CD14-positive monocyte (primary cell): ENCODE measurements at regions not wholly inside any gene's neighbourhood (a gene's known extent, or its start where the extent isn't known, plus 50 kb on each side); places are given as distances from the start of the nearest gene placed in this dataset.

Source experiments
- DNase-seq, 3 donors: peaks; one replicate each; pipeline ENCODE4 v3.0.0-alpha.2; 2011 to 2022
- H2AFZ ChIP-seq: 2 replicates; pipeline ENCODE4 v1.6.0; 2012; ENCODE audit warnings: mild to moderate bottlenecking, low read depth, low read length, inconsistent platforms; ENCODE audit not compliant: insufficient read depth, poor library complexity, severe bottlenecking
- H3K27ac ChIP-seq, 2 donors: 1 replicate in 1 of 2; 2 replicates in 1 of 2; pipeline ENCODE4 v1.5.1; 2012 to 2013; ENCODE audit warnings: low read length in 2 of 2, control low read depth in 1 of 2, inconsistent platforms in 1 of 2, low read depth in 1 of 2, mild to moderate bottlenecking in 1 of 2
- H3K27me3 ChIP-seq, 2 donors: one replicate each; pipeline versions ENCODE4 v1.6.0 to v1.6.1; 2011 to 2013; ENCODE audit warnings: low read length in 2 of 2; ENCODE audit not compliant: control insufficient read depth in 2 of 2, insufficient read depth in 2 of 2
- H3K36me3 ChIP-seq, 2 donors: replicated peaks in 1 of 2; 1 replicate in 1 of 2; 2 replicates in 1 of 2; pipeline versions ENCODE4 v1.5.1 to v1.6.1; 2012 to 2013; ENCODE audit warnings: low read length in 2 of 2, control low read depth in 1 of 2, inconsistent platforms in 1 of 2, mild to moderate bottlenecking in 1 of 2; ENCODE audit not compliant: insufficient read depth in 2 of 2, control insufficient read depth in 1 of 2
- H3K4me1 ChIP-seq, 2 donors: 1 replicate in 1 of 2; 2 replicates in 1 of 2; pipeline versions ENCODE4 v1.5.1 to v1.6.1; 2012 to 2013; ENCODE audit warnings: low read length in 2 of 2, control low read depth in 1 of 2, inconsistent platforms in 1 of 2, mild to moderate bottlenecking in 1 of 2, moderate library complexity in 1 of 2; ENCODE audit not compliant: insufficient read depth in 2 of 2, control insufficient read depth in 1 of 2
- H3K4me2 ChIP-seq: replicated peaks from 2 replicates; pipeline ENCODE3; 2012; ENCODE audit warnings: low read length, moderate library complexity, mild to moderate bottlenecking; ENCODE audit not compliant: poor library complexity, severe bottlenecking; ENCODE audit errors: extremely low read depth
- H3K4me3 ChIP-seq, 3 experiments: fragments of 200-600 bp in 1 of 3; sonication (generic) in 1 of 3; replicated peaks in 1 of 3; 1 replicate in 2 of 3; 2 replicates in 1 of 3; pipeline ENCODE4 v1.5.1; 2011 to 2013; ENCODE audit warnings: low read length in 3 of 3, mild to moderate bottlenecking in 3 of 3, control low read depth in 2 of 3, low read depth in 2 of 3, inconsistent platforms in 1 of 3, moderate library complexity in 1 of 3
- H3K79me2 ChIP-seq: 2 replicates; pipeline ENCODE4 v1.6.0; 2012; ENCODE audit warnings: mild to moderate bottlenecking, control low read depth, inconsistent platforms, low read length, moderate library complexity; ENCODE audit not compliant: insufficient read depth
- H3K9ac ChIP-seq: 2 replicates; pipeline ENCODE4 v1.6.0; 2017; ENCODE audit warnings: low read length, mild to moderate bottlenecking; ENCODE audit not compliant: insufficient read depth, poor library complexity, severe bottlenecking
- H3K9me3 ChIP-seq, 2 donors: replicated peaks in 1 of 2; 1 replicate in 1 of 2; 2 replicates in 1 of 2; pipeline versions ENCODE4 v1.5.1 to v1.6.1; 2012 to 2013; ENCODE audit warnings: low read length in 2 of 2, control low read depth in 1 of 2; ENCODE audit not compliant: control insufficient read depth in 1 of 2, insufficient read depth in 1 of 2
- H4K20me1 ChIP-seq: 2 replicates; pipeline ENCODE4 v1.6.0; 2012; ENCODE audit warnings: mild to moderate bottlenecking, low read length, control low read depth, moderate library complexity; ENCODE audit not compliant: insufficient read depth
- H3K27ac Mint-ChIP-seq, 7 donors: one replicate each; pipeline ENCODE4 v1.8.0; 2020; ENCODE audit warnings: mild to moderate bottlenecking in 7 of 7, mixed read lengths in 7 of 7, moderate library complexity in 6 of 7, inconsistent platforms in 2 of 7
- H3K27me3 Mint-ChIP-seq, 3 donors: one replicate each; pipeline ENCODE4 v1.8.0; 2021 to 2022; ENCODE audit warnings: low read depth in 3 of 3, mild to moderate bottlenecking in 3 of 3, mixed read lengths in 3 of 3, moderate library complexity in 3 of 3, inconsistent platforms in 1 of 3
- H3K36me3 Mint-ChIP-seq, 2 donors: one replicate each; pipeline ENCODE4 v1.8.0; 2020; ENCODE audit warnings: mixed read lengths in 2 of 2, inconsistent platforms in 1 of 2, mild to moderate bottlenecking in 1 of 2
- H3K4me1 Mint-ChIP-seq: one replicate; pipeline ENCODE4 v1.8.0; 2020; ENCODE audit warnings: mild to moderate bottlenecking, mixed read lengths
- H3K4me3 Mint-ChIP-seq, 2 donors: one replicate each; pipeline ENCODE4 v1.8.0; 2020; ENCODE audit warnings: mild to moderate bottlenecking in 2 of 2, mixed read lengths in 2 of 2, moderate library complexity in 1 of 2
- H3K9me3 Mint-ChIP-seq, 7 donors: one replicate each; pipeline ENCODE4 v1.8.0; 2020 to 2022; ENCODE audit warnings: mixed read lengths in 7 of 7, mild to moderate bottlenecking in 6 of 7, moderate library complexity in 6 of 7, inconsistent platforms in 2 of 7
- WGBS: methylation state at CpG from one replicate; pipeline ENCODE4 v1.1.5; 2013; ENCODE audit warnings: missing lambda C conversion rate; ENCODE audit not compliant: insufficient coverage; 5-methylcytosine and 5-hydroxymethylcytosine counted together
- intact Hi-C, 2 donors: fragments of 100-400 bp; cut with micrococcal nuclease; formaldehyde crosslinking; loops; one replicate each; pipeline versions ENCODE4 v1.15.0 to v1.15.1; 2023
- TF ChIP-seq, protein P1 (sequence below): fragments of 200-600 bp; IDR thresholded peaks from one replicate; pipeline ENCODE4 v1.8.0; 2022; ENCODE audit warnings: antibody characterized with exemption, mild to moderate bottlenecking

DNA sequence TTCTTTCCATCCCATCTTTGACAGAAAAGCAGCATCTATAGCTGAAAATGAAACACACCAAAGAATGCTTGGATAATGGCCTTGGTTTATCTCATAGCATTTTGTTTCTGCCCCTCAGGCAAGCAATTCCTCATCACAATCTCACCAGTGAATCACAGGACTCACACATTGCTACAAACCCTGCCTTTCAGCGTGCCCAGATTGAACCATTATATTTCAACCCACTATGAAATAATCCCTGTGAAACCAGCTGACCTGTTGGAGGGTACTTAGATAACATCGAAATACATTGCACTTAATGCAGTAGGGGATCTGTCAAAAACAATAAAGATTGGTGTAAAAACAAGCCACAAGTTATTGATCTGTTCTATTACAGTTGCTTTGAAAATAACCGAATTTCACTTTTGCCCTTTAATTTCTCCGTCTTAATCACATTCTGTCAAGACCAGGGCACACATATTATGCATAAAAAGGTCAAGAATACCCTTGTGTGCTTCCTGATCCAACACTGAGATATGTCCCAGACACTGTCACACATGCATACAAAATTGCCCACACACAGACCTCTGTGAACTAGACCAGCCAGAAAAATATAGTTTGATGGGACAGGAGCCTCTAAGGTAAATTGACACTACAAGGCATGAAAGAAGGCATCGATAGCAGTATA lies 839.8 kb downstream of the NTRK3 start:
- Histone ChIP-seq H3K4me3 (no peak overlapping the region), H3K36me3 (no peaks in the 10 kb centered on the region), H4K20me1 (no peaks in the 10 kb centered on the region), H3K27me3 (no peaks in the 10 kb centered on the region), H3K27ac (no peak overlapping the region), H3K4me1 (no peaks in the 10 kb centered on the region), H3K9ac (no peak overlapping the region), H2AFZ (no peak overlapping the region), H3K4me2 (no peak overlapping the region), H3K79me2 (no peaks in the 10 kb centered on the region), H3K9me3 (no peaks in the 10 kb centered on the region)
- Mint-ChIP-seq H3K36me3 (no peaks in the 10 kb centered on the region), H3K27me3 (no peaks in the 10 kb centered on the region), H3K27ac (no peak overlapping the region), H3K4me1 (no peaks in the 10 kb centered on the region), H3K9me3 (peaks cover 0 to 8% (median 4%) of the 10 kb centered on the region in 7 donors), H3K4me3 (no peak overlapping the region)
- intact Hi-C loops: no loop called here
- DNase-seq: no peak
- TF ChIP-seq, protein P1, sequence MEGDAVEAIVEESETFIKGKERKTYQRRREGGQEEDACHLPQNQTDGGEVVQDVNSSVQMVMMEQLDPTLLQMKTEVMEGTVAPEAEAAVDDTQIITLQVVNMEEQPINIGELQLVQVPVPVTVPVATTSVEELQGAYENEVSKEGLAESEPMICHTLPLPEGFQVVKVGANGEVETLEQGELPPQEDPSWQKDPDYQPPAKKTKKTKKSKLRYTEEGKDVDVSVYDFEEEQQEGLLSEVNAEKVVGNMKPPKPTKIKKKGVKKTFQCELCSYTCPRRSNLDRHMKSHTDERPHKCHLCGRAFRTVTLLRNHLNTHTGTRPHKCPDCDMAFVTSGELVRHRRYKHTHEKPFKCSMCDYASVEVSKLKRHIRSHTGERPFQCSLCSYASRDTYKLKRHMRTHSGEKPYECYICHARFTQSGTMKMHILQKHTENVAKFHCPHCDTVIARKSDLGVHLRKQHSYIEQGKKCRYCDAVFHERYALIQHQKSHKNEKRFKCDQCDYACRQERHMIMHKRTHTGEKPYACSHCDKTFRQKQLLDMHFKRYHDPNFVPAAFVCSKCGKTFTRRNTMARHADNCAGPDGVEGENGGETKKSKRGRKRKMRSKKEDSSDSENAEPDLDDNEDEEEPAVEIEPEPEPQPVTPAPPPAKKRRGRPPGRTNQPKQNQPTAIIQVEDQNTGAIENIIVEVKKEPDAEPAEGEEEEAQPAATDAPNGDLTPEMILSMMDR: no peak
- no CpG with 5 or more reads among the region's 5 CpGs for WGBS

DNA sequence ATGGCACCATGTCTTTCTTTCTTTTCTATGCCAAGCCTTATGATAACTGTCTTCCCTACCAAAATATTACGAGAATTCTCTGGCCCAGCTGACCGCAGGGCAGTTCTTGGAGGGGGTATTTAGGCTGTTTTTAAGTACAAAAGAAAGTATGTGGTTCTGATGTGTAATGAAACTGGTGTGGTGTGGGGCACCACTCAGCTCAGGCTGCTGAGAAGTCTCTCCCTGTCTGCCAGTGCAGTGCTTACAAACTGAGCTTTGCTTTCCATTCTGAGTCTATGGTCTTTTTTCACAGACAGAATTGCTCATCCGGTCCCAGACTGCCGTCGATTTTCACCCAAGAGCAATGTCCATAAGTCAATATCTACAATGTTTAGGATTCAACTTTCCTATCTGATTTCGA lies 847.6 kb downstream of the NTRK3 start:
- no peak overlapping the region for H3K4me3 Mint-ChIP-seq
- H3K36me3 Mint-ChIP-seq: no peaks in the 10 kb centered on the region
- H3K4me3 ChIP-seq: no peak overlapping the region
- no peaks in the 10 kb centered on the region for H3K36me3 ChIP-seq
- no peak overlapping the region for H3K27ac Mint-ChIP-seq
- H3K9ac ChIP-seq: no peak overlapping the region
- no peaks in the 10 kb centered on the region for H4K20me1 ChIP-seq
- H3K27me3 ChIP-seq: no peaks in the 10 kb centered on the region
- no CpG with 5 or more reads among the region's 6 CpGs for WGBS
- intact Hi-C loops: no loop called here
- H3K4me1 Mint-ChIP-seq: no peaks in the 10 kb centered on the region
- no peaks in the 10 kb centered on the region for H3K4me1 ChIP-seq
- no peak for DNase-seq
- H3K27me3 Mint-ChIP-seq: peaks cover 0 to 2% (median 0%) of the 10 kb centered on the region in 3 donors
- TF ChIP-seq, protein P1: no peak
- no peak overlapping the region for H2AFZ ChIP-seq
- no peaks in the 10 kb centered on the region for H3K79me2 ChIP-seq
- peaks cover 3 to 6% of the 10 kb centered on the region in 2 donors for H3K9me3 ChIP-seq
- peaks cover 0 to 13% (median 4%) of the 10 kb centered on the region in 7 donors for H3K9me3 Mint-ChIP-seq
- H3K4me2 ChIP-seq: no peak overlapping the region
- H3K27ac ChIP-seq: no peak overlapping the region
